Activated gamma-delta T cell (primary cell): ENCODE measurements at regions not wholly inside any gene's neighbourhood (a gene's known extent, or its start where the extent isn't known, plus 50 kb on each side); places are given as distances from the start of the nearest gene placed in this dataset.

Source experiments
- DNase-seq: peaks from one replicate; lab custom pipeline; 2025; lab: John Stamatoyannopoulos, UW

DNA sequence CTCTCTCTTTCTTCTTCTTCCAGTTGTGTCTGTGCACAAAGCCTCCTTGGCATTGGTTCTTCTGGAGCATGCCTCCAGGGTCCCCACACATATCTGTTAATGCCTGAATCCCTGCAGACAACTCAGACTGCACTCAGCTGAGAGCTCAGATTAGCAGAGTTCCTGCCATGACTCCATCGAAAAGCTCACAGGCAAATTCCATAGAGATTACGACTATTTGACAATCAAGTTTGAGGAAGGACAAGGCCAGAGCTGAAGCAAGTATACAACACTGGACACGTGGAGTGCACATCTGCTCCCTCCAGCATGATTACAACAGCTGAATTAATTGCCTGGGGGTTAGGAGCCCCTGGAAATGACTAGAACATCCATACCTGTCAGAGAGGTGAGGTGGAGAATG, 190.7 kb downstream of the INSIG2 start:
- no peak for DNase-seq

DNA sequence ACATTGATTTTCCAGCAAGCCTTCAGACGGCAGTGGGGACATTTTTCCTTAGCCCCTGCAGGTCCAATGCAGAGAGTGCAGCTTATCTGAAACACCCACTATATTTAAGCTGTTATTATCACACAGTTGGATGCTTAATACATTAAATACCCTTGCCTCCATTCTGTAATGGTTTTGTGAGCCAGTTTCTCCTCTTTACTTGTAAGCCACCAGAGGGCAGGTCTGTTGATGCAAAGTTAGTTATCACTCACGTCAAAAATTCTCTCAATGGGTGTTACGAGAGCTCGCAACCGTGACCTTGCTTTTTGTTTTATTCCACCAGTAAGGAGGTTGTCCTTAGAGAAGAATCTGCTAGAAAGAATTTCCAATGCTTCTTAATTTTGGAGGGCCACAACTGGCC, 189.8 kb downstream of the INSIG2 start:
- no peak for DNase-seq

DNA sequence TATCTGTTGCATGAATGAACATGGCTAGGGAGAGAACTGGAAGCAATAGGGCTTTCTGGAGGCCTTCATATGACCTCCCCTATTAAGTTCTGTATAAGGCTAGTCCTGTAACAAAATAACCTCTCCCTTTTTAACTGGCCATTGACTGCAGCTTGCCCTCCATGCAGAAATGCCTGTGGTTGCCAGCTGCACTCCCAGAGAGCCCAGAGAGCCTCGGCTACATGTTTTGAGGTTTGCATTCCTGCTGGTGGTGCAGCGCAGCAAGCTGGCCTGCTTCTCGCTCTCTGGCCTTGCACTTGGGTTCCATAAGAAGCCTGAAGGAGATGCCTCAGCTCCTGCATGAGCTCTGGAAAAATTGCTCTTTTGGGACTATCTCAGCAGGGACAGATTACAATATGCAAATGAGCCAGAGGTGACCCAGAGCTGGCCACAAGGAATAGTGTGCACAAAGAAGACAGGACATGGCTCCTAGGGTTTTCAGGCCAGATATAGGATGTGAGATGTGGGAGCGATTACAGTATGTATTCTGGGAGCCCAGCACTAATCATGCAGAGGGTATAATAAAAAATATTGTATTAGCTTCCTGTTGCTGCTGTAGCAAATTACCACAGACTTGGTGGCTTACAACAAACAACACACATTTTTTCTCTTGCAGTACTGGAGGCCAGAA, 186.7 kb downstream of the INSIG2 start:
- DNase-seq: no peak

DNA sequence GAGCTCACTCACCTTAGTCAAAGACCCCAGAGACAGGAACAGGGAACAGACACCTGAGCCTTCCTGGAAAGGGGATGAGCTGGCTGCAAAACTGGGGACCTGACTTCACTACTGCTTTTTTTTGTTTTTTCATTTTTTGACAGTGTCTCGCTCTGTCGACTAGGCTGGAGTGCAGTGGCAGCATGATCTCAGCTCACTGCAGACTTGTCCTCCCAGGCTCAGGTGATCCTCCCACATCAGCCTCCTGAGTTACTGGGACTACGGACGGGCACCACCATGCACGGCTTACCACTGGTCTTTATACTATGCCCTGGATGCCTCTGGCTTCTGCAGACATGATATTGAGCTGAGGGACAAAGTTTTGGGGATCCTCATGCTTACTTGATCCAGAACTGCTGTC, 184.1 kb downstream of the INSIG2 start:
- DNase-seq: no peak

DNA sequence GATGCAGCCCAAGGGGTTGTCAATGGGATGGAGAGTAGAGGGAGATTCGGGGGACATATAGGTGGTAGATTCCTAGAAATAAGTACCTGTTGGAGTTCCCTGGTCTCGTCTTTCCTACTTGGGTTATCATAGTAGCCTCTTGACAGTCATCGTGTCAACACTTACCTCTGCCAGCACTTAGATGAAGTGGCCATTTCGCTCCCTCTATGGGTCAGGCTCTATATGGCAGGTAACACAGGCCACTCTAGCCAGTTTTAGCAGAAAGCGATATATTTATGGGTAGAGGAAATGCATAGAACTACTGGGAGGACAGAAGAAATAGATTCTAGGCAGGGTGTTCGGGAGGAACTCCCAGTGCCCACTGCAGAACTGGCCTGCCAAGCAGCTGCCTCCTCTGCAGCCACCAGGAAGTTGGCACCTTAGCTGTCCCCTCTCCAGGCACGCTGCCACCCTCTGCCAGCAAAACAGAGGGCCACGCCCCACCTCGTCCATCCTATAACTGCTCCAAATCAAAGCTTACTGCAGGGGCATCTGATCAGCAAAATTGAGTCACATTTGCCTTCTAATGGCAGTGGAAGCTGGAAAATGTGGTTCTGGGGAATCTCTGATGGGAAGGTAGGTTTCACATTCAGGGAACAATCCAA, 181.3 kb downstream of the INSIG2 start:
- DNase-seq: no peak

DNA sequence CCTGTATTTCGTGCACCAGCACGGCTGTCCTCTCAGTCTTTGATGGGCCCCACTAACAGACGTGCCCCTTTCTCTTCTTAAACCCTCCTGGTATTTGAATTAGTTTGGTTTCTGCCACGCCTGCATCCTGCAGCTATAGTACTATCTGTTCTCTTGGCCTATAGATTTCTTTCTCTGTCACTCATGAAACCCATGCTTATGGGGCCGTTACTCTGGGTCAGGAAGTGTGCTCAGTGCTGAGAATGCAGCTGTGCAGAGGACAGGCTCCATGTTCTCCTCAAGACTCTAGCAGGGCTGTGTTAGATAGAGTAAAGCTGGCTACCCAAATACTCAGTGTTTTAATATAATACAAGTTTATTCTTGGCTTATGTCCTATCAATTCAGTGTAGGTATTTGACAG, 180.0 kb downstream of the INSIG2 start:
- no peak for DNase-seq

DNA sequence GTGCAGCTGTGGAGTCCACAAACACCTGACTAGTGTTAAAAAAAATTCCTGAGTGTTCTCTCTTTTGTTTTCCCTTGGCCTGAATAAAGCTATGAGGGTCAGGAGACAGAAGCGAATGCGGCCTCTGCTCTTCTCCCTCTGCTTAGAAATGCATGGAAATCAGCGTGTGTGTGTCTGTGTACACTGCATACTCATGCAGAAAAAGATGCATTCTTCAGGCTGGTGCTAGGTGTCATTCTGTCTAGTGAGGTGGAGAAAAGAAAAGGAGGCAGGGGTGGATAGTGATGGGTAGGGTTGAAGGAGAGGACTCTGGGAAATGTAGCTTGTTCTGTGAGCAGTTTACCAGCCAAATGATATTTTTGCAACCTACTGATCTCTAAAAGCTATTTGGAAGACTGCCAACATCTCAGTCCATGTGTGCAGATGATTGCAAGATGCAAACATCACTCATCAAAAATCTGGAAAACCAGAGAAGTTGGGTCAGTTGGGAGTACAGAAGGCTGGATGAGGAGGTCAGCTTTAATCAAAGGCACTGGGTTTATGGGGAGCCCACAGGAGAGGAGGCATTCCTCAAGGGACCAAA, 177.7 kb downstream of the INSIG2 start:
- DNase-seq: no peak

DNA sequence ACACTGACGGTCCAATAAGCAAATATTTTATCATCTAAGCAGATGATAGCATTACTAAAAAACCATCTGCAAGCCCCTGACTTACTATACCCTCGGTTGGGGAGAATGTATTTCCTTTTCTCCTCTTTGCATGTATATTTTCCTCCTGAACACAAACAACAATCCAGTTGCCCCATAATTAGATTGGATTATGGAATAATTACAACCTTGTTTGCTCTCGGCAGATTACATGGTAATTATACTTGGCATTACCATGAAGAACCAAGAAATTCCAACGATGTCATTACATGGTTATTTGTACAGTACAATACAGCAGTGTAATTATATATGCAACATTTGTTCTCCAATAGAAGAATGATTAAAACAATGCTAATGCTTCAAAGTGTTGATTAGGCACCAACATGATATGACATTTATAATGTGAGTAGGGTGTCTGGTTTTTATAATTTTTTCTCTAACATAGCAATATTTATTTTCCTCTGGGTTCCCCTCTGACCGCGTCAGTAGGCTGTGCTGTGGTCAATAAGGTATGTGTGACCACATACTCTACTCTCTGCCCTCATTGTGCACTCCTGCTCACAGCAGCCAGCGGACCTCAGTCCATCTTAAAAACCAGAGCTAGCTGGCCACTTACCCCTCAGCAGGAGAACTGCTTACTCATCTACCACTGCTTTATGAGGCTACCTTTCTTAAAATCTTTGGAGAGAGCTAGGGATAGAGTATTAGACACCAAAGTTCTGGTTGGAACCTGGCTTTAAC, 176.1 kb downstream of the INSIG2 start:
- DNase-seq: no peak

DNA sequence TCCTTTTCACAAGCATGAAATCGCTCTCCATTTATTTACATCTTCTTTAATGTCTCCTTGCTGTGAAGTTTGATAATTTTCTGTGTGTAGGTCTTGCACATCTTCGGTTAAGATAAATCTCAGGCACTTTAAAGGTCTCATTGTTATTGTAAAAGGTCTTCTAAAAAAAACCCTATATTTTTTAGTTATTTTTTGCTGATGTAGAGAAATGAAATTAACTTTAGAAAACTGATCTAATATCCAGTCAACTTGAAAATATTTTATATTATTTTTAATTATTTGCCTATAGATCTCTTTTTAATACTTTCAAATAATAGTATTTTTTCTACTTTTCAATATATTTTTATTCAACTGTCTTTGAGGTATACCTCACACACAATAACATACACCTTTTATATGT, 169.4 kb downstream of the INSIG2 start:
- DNase-seq: no peak

DNA sequence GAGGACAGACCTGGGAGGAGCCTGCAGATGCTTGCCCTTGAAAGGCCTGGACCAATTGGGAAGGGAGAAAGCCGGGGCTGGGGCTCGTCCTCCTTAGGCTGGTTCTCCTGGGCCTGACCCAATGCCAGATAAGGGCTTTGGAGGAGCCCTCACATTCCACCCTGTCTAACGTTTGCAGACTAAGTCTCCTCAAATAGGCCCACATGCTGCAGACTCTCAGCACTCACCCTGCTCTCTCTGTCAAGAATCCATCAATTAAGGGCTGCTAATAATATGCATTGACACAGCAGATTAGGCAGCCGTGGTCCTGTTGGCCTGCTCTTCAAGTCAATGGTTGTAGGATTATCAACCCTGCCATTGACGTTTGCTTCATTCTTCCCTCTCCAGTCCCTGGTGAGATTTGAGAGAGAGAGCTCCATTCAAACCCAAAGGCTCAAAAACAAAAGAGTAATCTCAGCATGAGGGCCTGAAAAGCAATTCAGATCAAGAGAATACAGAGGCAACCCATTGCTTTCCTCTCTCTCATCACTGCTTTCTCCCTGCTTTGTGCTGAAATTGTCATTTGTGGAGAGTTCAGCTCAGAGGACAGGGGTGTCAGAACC, 167.6 kb downstream of the INSIG2 start:
- no peak for DNase-seq

DNA sequence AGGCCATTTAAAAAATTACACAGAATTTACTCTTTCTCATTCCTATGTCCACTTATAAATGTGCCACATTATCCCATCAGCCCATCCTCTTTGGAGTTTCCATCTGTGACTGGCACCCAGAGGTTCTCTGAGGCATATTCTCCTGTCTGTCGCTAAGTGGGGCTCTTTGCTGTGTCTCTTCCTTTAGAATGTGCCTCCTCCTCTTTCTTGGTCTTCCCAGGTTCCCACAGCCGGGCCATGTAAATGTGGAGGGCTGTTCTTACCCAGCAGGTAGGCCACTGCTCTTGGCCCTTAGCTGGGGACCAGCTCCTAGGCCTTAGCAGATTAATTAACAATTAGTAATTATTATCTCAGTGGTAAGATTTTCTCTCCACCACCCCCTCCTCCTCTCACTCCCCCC, 167.0 kb downstream of the INSIG2 start:
- no peak for DNase-seq

DNA sequence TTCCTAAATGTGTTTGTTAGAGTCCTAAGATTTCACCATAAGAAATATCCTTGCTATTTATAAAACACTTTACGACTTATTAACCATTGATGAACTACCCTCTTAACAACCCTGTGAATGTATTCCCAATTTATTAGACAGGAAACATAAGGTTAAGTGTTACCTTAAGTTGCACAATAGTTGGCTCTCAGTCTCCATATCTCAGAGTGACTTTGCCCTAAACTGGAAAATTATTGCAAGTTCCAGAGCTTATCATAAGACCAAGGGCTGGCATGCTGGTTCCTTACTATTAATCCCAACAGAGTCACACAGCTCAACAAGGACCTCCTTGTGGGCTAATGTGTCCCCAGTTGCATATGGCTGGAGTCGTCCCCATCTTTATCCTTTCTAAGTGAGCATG, 165.8 kb downstream of the INSIG2 start:
- no peak for DNase-seq

DNA sequence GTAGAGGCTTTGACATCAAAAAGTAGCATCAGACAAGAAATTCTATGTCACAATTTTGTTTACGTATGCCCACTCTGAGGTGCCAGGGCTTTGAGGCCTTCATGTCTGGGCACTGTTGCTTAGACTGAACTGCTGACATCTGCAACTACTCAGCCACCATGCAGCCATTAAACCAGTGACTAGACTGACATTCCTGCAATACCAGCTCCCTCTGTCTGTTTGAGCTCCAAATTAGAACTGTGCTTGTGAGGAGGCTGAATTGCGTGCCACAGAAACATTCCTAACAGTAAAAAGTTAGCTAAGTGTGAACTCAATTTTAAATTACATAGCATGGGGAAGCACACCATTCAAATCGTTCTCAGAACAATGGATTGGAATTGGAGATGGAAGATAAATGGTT, 163.2 kb downstream of the INSIG2 start:
- no peak for DNase-seq

DNA sequence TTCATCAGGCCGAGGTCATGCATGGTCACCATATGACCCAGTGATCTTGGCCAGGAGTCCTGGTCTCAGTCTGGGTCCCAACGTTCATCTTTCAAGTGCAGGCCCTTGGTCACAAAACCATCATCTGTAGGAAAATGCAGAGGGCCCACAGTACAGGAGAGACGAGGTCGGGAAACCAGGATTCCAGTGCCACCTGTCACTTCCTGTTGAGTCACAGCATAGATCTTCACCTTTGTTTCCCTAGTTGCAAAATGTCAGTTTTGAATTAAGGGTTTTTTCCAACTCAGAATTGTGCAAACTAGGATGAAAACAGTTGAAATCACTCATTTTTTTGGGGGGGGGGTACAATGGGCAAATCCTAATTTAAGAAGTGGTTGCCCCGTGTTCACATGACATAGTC, 162.2 kb downstream of the INSIG2 start:
- no peak for DNase-seq

DNA sequence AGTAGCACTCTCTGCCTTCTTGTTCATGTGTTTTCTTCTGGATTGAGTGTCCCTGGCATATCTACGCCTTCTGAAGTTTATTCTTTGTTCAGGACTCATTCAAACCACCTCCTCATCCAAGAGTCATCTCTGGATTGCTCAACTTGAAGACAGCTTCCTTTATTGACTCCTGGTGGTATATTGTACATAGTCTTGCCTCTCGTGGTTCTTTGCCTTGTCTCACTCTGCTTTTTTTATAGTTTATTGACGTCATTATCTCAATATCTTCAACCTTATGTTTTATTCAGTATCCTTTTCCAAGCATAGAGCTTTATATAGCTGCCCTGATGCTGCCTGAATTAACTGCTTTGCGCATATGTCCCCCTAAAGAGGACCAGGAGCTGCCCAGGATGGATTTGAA, 161.7 kb downstream of the INSIG2 start:
- DNase-seq: no peak

DNA sequence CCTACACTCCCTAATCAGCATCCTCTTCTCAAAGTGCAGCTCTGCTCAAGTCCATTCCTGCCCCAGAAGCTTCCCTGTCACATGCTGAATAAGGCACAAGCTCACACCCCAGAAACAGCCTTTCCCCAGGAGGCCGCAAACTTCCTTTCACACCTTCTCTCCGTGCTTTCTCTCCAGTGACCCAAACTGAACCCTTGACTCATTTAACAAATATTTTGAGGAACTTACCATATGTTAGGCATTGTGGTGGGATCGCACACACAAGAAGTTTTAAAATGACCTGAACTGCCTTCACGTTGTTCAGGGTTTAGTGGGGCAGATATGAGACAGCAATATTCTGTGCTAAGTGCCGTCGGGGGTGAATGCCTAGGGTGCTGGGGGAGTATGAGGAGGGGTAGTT, 161.3 kb downstream of the INSIG2 start:
- DNase-seq: no peak

DNA sequence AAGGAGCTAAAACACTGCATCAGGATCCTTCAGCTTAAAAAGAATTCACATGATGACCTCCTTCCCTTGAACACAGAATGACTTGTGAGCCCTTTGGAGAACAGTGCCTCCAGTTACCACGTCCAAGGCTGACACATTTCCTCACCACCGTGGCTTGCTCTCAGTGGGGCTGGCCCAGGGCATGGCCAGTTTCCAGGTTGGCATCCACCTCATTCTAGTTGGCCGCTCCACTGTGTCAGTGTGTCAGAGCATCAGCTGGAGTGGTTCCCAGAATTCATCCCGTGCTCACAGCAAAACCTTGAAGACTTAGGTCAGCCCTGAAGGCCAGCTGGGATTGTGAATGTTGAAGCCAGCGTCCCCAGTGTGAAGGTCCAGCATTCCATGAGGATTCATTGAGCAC, 158.5 kb downstream of the INSIG2 start:
- no peak for DNase-seq

DNA sequence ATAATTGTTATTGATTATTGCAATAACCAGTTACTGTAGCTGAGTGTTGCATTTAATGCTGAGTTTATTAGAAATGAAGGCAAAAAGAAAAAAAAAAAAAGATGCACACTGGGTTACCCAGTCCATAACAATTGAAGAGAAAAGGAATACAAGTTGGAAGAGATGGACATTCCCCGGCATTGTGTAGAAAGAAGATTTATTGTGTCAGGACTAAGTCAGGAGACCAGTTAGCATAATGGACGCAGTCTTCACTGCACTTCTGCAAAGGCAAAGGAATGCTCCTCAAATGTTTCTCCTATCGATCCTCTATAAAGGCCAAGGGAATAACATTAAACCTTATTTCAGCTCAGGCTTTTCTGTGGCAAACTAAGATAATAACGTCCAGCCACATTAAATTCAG, 157.8 kb downstream of the INSIG2 start:
- no peak for DNase-seq

DNA sequence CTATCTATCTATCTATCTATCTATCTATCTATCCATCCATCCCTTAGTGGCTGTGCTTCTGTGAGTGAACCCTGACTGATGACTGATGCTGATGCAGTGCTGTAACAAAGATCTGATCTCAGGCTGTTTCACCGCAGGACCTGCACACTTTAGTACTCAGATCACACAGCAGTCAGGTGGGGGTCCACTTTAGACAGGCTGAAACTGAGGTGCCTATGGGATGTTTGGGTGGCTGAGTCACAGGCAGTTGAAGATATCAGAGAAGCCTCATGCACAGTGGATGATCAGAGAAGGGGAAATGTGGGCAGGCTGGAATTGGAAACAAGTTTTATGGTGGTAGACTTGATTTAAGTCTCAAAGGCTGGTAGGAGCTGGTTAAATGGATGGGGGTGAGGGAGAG, 156.4 kb downstream of the INSIG2 start:
- DNase-seq: no peak

DNA sequence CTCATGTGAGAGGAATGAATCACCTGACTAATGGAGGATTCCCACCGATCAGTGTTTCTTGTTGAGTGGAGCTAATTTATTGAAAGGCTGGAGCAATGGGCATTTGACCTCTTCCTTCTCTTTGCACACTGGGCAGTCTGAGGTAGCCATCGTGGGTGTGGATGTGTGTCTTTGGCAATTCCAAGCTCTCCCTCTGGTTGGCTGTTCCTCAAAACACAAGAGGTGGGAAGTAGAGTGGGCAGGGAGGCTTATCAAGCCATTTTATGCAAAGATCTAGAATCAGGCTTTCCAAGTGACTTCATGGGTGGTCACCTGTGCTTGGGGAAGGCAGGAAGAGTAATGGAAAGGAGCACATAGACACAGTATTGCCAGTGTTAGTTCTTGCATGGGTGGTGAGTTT, 154.8 kb downstream of the INSIG2 start:
- DNase-seq: no peak

DNA sequence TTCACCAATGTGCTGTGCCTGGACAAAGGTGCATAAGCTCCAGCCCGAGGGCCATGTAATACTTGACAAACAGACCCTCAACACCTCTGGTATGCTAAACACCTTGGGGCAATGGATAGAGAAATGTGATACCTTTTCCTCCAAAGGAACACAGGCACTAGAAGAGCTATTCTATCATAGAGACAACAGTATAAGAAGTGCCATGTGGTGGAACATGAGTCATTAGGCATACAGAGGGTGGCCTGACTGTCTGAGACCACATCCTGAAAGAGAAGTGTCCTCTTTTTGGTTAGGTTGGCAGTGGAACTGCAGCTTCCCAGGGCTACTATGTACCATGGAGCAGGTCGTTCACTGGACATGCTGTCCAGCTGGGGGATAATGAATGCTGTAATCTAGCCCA, 153.9 kb downstream of the INSIG2 start:
- DNase-seq: no peak

DNA sequence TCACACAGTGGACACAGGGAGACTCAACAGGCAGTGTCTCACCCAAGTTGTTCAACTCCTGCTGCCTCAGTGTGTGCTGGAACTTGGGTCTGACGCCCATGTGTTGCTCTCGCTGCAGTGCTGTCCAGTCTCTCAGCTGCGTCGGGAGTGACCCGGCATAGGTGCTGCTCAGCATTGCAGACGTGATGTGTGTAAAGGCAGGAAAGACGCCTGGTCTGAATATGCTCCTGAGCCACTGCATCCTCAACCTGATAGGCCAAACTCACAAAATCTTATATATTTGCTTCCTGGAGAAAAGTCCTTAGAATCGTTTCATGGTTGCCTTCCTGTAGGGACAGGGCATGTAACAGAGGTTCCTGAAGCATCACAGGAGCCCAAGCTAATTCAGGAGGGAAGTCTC, 152.9 kb downstream of the INSIG2 start:
- DNase-seq: no peak

DNA sequence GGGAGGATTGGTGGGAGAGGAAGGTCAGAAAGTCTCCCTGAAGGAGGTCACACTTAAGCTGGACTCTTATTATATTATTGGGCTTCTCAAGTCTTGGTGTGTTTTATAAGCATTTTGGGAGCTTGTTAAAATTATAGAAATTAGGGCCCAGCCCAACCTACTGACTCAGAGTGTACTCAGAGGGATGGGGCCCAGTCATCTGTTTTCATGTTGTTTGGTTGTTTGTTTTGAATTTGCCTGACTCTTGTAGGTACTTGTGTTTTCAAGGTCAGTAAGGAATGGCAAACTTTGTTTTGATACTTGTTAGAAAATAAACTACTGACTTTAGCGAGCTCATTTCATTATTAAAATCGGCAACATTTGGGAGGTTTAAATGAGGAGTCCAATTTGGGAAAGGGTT, 152.0 kb downstream of the INSIG2 start:
- no peak for DNase-seq
